ENCODE measurements at regions not wholly inside any gene's neighbourhood (a gene's known extent, or its start where the extent isn't known, plus 50 kb on each side); places are given as distances from the start of the nearest gene placed in this dataset.
"Not testable (repeated sequence)": the region's sequence is repeated elsewhere in the genome, so short reads cannot be mapped to it uniquely, and the experiment has no call there.

DNA sequence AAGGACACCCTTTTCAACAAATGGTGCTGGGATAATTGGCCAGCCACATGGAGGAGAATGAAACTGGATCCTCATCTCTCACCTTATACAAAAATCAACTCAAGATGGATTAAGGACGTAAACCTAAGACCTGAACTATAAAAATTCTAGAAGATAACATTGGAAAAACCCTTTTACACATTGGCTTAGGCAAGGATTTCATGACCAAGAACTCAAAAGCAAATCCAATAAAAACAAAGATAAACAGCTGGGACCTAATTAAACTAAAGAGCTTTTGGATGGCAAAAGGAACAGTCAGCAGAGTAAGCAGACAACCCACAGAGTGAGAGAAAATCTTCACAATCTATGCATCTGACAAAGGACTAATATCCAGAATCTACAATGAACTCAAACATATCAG is 96.9 kb upstream of the BNIP2 start:
- not testable (repeated sequence) for DNase-seq (ENCODE audit: low read depth)

DNA sequence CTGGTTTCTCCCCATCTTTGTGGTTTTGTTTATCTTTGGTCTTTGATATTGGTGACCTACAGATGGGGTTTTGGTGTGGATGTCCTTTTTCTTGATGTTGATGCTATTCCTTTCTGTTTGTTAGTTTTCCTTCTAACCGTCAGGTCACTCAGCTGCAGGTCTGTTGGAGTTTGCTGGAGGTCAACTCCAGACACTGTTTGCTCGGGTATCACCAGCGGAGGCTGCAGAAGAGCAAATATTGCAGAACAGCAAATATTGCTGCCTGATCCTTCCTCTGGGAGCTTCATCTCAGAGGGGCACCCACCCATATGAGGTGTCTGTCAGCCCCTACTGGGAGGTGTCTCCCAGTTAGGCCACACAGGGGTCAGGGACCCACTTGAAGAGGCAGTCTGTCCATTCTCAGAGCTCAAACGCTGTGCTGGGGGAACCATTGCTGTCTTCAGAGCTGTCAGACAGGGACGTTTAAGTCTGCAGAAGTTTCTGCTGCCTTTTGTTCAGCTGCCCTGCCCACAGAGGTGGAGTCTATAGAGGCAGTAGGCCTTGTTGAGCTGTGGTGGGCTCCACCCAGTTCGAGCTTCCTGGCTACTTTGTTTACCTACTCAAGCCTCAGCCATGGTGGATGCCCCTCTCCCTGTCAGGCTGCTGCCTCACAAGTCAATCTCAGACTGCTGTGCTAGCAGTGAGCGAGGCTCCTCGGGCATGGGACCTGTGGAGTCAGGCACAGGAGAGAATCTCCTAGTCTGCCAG is 94.8 kb upstream of the BNIP2 start:
- not testable (repeated sequence) for DNase-seq (ENCODE audit: low read depth)

DNA sequence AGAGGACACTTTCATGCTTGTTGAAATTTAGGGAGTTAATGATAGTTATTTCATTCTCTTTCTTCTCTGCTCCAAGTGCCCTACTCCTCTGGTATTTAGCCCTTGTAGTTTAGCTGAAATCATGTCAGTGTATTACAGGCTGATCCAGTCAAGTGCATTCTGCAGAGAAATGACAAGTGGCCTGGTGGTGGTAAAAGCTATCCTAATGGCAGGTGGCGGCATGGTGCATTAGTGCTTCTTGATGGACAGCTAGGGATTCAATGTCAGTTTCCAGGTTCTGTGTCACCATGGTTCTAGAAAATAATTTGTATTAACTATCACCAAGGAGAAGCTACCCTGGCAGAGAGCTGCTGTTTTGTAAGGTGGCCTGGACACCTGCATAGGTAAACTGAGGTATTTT is 90.0 kb upstream of the BNIP2 start:
- DNase-seq (ENCODE audit: low read depth): no peak

DNA sequence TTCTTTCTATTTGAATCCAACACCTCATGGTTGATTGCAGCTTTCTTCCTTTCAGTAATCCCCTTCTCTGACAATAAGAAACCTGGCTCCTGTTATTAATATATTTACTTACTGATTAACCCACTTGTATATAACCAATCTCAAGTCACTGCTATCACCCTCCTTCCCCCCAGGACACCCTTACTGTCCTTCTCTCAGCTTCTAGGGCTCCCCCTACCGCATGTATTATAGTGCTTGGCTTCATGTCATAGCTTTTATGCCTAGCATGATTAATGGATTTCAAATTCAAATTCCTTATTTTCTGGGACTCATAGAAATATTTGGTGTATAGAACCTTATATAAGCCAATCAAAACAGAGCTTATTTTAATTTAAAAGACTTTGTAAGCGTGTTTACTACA is 75.7 kb upstream of the BNIP2 start:
- no peak for DNase-seq (ENCODE audit: low read depth)

DNA sequence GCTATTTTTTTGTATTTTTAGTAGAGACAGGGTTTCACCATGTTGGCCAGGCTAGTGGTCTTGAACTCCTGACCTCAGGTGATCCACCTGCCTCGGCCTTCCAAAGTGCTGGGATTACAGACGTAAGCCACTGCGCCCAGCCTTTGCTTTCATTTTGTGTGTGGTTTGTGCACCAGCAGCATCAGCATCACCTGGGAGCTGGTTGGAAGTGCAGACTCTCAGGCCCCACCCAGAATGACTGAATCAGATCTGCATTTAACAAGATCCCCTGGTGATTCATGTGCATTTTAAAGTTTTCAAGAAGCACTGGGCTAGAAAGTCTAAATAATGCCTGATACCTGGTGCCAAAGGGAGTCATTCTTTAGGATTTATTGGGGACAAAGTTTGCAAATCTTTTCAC is 73.4 kb upstream of the BNIP2 start:
- peak; percentile 46 for DNase-seq (ENCODE audit: low read depth)

DNA sequence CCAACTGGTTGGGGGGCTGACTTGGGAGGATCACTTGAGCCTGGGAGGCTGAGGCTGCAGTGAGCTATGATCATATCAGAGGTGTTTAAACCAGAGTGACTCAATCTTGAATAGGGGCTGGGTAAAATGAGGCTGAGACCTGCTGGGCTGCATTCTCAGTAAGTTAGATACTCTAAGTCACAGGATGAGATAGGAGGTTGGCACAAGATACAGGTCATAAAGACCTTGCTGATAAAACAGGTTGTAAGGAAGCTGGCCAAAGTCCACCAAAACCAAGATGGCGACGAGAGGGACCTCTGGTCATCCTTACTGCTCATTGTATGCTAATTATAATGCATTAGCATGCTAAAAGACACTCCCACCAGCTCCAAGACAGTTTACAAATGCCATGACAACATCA is 71.1 kb upstream of the BNIP2 start:
- DNase-seq (ENCODE audit: low read depth): not testable (repeated sequence)

DNA sequence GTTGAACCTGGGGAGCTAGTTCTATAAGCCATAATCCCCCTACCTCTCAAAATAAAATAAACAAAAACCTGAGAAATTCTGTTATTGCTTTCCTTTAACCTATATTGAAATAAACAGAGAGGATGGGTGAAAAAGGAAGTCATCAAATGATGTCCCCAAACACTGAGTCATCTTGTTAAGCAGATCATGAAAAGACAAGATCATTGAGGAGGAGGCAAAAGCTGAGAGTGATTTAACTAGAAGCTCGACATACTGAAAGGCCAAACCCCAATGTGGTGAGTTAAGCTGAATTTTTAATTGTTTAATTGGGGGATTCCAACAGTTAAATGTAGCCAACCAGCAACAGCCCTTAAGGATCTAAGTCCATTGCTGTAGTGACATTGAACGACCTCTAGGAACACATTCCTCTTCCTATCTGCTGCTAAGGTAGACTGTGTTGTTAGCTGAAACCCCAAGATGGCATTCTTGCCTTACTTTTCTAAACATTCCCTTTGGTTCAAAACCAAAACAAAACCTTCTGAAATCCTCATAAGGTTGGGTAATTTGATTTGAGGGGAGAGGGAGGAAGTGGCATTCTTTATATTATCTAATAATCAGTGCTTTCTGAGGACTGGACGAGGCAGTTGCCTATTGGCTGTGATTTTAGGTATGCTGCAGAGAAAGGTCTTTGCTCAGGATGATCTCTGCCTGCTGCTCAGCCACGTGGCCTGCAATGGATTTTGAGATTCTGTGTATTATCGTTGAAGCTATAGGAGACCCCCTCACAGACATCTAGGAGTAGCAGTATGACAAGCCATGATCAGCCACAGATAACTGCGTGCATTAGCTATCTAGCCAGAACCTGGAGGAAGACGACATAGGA is 62.7 kb upstream of the BNIP2 start:
- peak; percentile 23 for DNase-seq (ENCODE audit: low read depth)

DNA sequence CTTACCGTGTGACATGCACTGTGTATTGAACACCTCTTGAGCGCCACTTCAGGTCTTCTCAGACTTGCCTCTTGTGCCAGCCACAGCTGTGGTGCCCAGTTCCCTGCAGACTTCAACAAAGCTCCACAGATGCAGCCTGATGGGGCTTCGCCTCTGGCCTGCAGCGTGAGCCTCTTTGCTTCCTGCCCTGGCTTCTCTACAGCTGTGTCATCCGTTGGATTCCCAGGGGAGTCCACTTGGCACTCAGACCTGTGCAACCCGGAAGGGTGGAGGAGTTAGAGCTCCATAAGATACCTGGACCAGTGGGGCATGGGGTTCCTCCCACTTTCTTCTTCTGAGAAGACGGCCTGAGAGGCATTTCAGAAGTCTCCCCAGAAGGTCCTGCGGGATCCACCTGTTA is 57.7 kb upstream of the BNIP2 start:
- DNase-seq (ENCODE audit: low read depth): peak; percentile 6

DNA sequence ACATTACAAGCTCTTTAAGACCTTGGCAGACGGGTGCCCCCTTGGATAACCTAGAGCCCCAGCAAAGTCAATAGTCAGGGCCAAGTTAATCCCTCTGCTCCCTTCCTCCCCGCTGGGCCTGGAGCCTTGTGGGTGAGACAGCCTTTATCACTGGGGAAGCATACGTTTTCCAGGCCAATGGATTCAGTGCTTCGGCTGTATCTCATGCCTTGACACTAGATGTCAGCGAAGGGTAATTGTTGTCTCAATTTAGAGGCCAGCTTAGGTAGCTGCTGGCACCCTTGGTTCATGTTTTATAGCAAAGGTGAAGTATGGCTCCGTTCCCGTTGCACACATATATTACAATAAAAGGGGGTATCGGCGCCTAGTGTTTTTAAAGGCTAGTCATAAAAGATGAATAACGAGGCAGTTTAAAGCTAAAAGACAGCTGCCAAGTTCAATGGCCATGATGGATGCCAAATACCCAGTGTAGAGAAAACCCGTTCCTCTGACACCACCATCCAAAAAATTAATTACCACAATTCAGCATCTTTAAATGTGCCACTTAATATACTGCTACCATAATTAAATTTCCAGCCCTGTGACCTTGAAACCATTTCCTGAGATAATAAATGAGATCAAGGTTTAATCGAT is 52.3 kb upstream of the BNIP2 start:
- DNase-seq (ENCODE audit: low read depth): peak; percentile 52

DNA sequence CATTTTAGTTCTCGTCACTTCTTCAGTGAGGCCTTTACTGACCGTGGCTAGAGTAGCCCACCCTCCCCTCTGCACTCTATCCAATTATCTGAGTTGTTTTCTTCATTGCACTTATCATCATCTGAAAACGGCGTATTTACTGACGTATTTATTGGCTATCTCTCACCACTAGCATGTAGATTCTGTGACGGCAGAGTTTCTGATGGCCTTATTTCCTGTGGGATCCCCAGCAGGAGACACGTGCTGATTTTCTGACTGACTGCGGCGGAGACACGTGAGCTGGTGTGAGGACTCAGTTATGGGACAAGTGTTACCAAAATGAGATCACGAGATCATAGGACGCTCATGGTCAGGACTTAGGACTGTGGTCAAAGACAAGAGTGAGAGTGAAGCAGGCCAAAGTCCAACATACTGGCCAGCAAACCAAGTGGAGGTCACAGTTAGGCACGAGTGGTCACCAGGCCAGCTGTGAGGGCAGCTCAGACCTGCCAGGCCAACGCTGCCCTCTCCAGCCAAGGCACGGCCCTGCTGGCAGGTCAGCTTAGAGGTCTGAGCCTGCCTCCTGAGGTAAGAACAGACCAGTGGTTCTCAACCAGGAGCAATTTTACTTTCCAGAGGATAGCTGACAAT is 50.6 kb upstream of the BNIP2 start:
- DNase-seq (ENCODE audit: low read depth): no peak

Data from Daoy (cell line).